Fibroblast of skin of scalp (primary cell): ENCODE measurements at regions not wholly inside any gene's neighbourhood (a gene's known extent, or its start where the extent isn't known, plus 50 kb on each side); places are given as distances from the start of the nearest gene placed in this dataset.

Experiments
- DNase-seq: peaks from one replicate; pipeline ENCODE4 v3.0.0-alpha.2; 2013

DNA sequence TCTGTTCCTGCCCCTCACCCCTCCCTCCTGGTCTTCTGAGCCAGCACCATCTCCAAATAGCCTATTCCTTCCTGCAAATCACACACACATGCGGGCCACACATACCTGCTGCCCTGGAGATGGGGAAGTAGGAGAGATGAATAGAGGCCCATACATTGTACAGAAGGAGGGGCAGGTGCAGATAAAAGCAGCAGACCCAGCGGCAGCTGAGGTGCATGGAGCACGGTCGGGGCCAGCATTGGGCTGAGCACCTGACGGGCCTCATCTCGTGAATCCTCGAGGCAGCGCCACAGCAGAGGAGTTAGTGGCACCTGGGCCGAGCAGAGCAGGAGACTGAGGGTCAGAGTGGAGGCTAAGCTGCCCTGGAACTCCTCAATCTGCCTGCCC lies 941.8 kb downstream of the BRD1 start:
- DNase-seq = no peak

GRCh38 chr22:48885271-48885918 lies 942.3 kb downstream of the BRD1 start:
- no peak for DNase-seq

GRCh38 chr22:48884786-48885185 lies 942.9 kb downstream of the BRD1 start:
- no peak for DNase-seq

DNA sequence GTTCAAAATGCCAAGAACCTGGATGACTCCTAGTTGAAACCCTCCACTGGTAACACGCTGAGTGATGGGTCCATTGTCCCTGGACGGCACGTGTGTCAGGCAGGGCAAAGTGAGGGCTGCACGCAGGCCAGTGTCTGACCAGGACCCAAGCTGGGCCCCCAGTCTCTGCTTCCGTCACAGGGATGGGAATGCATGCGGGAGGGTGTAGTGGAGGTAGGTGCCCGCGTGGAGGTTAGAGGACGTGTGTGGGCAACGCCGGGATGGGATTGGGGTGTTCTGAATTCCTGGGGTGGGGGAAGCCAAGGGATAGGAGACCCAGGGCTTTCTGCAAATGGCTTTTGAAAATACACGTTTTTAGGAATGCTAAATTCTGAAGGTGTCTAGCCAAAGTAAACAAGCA lies 943.3 kb downstream of the BRD1 start:
- DNase-seq = no peak

- no peak for DNase-seq
Measured at GRCh38 chr22:48883211-48883960, 944.3 kb downstream of the BRD1 start.

DNA sequence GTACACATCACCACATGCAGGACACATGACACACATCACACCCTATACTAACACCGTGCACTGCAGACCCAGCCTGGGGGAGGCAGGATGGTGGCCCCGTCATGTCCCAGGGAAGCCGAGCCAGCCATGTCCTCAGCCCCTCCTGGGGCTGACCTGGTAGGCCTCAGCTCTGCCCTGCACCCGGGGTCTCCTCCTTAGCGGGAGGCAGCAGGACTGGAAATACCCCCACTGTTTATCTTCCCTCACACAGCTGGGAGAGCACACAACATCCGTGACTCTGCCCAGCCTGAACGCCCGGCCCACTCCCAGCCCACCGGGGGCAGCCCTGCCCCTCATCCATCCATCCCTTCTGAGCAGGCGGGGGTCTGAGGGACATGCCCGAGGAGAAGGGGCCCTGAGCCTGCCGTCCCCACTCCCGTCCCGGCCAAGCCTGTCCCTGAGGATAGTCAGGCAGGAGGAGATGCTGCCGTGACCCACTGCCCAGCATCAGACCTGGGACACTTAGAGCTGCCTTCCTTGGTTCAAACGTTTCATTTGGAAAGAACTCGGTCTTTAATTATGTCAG lies 945.0 kb downstream of the BRD1 start:
- DNase-seq = no peak

GRCh38 chr22:48881326-48881980 lies 946.2 kb downstream of the BRD1 start:
- no peak for DNase-seq

- DNase-seq = no peak
Measured at GRCh38 chr22:48880749-48881148, 946.9 kb downstream of the BRD1 start.

GRCh38 chr22:48876951-48877350 lies 950.7 kb downstream of the BRD1 start:
- no peak for DNase-seq

GRCh38 chr22:48874956-48875355 lies 952.7 kb downstream of the BRD1 start:
- DNase-seq = no peak

GRCh38 chr22:48873191-48873520 lies 954.5 kb downstream of the BRD1 start:
- DNase-seq = no peak

DNA sequence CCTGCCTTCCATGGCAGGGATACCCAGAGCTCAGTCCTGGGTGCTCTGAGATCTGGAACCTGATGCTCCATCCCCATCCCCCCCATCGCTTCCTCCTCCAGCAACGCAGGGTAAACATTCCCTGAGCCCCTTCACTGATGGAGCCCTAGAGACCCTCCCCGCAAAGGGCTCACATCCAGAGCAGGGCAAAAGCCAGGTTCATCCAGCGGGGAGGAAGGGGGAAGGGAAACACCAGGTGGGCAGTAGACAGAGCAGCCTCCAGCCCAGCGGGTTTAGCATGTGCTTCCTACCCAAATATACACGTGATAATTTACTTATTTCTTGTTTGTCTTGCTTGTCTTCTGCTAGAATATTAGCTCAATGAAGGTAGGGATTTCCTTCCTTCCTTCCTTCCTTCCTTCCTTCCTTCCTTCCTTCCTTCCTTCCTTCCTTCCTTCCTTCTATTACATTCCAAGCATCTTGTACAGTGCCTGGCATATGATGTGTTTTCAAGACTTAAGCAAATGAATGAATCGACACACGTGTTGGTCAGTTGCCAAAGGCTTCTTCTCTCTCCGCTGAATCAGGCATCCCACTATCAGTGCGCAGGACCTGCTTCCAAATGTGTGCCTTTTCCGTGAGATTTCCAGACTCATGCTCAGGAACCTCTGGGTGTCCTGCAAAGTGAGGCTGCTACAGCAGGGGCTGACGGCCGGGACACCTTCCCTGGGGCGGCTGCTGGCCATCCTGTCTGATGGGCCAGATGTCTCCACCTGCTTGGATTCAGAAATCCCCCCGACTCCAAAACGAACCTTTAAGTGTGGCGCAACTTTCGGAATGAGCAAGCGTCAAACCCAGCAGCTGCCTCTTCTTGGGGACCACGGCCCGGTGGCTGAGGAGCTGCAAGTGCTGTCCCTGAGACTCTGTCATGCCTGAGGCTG lies 955.1 kb downstream of the BRD1 start:
- no peak for DNase-seq

DNA sequence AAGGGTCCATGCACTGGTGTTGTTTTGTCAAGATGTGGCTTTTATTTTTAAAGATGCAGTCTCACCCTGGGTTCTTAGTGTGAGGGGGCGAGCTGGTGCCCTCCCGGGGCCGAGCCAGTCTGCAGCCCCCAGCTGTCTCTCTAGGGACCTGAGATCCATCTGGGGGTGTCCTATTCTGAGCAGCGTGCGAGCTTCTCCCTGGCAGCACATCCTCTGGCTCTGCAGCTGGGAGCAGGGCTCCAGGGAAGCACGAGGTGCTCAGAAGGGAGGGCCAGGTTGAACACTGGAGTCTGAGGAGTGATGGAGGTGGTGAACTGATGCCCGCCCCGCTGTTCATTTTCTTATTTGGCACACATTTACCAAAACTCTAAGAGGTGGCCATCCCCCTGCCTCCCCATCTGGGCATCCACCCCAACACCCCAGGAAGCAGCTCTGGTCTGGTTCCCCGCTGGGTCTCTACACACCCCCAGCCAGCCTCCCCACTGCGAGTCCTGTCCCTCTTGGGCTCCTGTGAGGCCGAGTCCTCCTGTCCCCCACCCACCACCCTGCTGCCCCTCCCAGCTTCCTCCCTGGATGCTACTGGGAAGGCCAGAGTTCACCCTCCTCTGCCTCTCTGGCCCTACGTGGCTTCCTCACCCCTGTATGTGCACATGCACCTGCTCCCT lies 956.4 kb downstream of the BRD1 start:
- no peak for DNase-seq

DNA sequence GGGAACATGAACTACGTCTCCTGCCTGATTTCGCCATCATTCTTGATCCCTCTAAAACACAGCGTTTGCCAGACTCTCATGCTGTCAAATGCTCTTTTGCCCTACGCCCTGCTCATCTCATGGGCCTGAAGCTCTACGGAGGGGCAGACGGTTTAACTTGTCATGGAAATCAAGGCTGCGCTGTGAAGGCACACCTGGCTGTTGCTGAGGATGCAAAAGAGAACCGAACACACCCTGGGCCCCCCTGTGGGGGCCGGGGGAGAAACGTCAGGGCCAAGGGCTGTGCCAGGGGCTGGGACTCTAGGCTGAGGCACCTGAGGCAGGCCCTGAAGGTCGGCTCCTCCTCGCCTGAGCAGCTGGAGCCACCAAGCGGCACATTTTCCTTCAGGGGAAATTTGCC lies 957.2 kb downstream of the BRD1 start:
- DNase-seq = no peak

GRCh38 chr22:48869788-48870187 lies 957.9 kb downstream of the BRD1 start:
- no peak for DNase-seq

GRCh38 chr22:48869161-48869560 lies 958.5 kb downstream of the BRD1 start:
- no peak for DNase-seq

GRCh38 chr22:48868554-48868953 lies 959.1 kb downstream of the BRD1 start:
- no peak for DNase-seq

- DNase-seq = no peak
Measured at GRCh38 chr22:48867891-48868290, 959.8 kb downstream of the BRD1 start.

- DNase-seq = no peak
Measured at GRCh38 chr22:48866906-48867681, 960.6 kb downstream of the BRD1 start.

DNA sequence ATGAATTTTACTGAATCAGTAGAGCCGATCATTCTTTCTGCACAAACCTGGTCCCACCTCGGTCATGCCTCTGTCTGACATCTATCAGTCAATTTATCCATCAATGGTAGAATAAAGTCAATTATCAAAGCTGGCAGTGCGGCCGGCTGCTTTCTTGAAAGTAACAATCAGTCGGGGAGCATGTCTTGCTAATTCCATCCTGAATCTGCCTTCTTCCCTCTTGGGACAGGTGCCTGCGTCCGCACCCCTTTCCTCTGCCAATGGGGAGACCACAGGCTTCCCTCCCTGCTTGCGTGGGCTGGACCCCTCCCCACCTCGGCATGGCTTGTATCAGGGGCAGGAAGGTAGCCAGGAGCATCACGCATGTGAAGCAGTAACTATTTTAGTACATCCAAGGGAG lies 962.9 kb downstream of the BRD1 start:
- DNase-seq = no peak

DNA sequence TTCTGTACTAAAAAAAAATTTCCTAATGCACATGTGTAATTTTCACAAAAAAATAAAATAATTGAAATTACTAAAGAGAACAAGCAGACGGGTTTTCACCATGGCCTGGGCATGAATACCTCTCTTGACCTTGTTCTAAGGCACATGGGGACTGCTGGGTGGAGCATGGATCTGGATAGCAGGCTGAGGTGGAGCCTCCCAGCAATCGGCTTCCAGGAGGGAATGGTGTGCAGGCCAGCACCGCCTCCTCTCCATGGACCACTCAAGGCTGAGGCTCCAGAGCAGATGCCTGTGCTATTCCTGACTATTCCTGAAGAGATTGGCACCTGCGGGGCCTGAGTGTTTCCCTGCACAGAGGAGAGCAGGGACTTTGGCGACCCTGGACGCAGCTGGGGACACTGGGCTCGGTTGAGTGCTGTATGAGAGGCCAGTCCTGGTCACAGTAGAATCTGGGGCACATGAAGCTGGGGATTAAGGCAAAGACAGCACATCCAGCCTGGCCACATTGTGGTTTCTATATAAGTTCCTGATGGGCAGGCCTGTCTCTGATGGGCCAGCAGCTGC lies 963.6 kb downstream of the BRD1 start:
- DNase-seq = no peak
